HEK293 (cell line): ENCODE measurements at regions not wholly inside any gene's neighbourhood (a gene's known extent, or its start where the extent isn't known, plus 50 kb on each side); places are given as distances from the start of the nearest gene placed in this dataset.

Experiments
- CTCF ChIA-PET: fragments of 350-600 bp; formaldehyde crosslinking; extraction: SDS; loops from one replicate; lab custom pipeline; 2021; ENCODE audit warnings: antibody characterized with exemption; lab: Yijun Ruan, JAX
- POLR2A ChIA-PET: fragments of 300-600 bp; formaldehyde crosslinking; extraction: SDS; loops from one replicate; lab custom pipeline; 2020; ENCODE audit warnings: antibody characterized with exemption, inconsistent platforms; lab: Yijun Ruan, JAX
- H3K27ac ChIP-seq: fragments of 200-500 bp; sonication (Bioruptor generic); 2 replicates; pipeline ENCODE4 v1.5.1; 2014; ENCODE audit warnings: low read depth, low read length, control low read depth, inconsistent platforms; ENCODE audit errors: extremely low read depth
- H3K36me3 ChIP-seq, 2 experiments: fragments of 200-500 bp in 1 of 2; sonication (Bioruptor generic) in 1 of 2; 1 replicate in 1 of 2; 2 replicates in 1 of 2; pipeline ENCODE4 v1.5.1; 2014 to 2017; ENCODE audit warnings: inconsistent platforms in 2 of 2, low read length in 2 of 2; ENCODE audit not compliant: control insufficient read depth in 2 of 2, insufficient read depth in 1 of 2
- H3K4me1 ChIP-seq: fragments of 200-500 bp; sonication (Bioruptor generic); 2 replicates; pipeline ENCODE4 v1.5.1; 2014; ENCODE audit warnings: mild to moderate bottlenecking, low read length, inconsistent platforms; ENCODE audit not compliant: control insufficient read depth, insufficient read depth
- H3K4me3 ChIP-seq: 2 replicates; pipeline ENCODE4 v1.5.1; 2011; ENCODE audit warnings: low read depth, mild to moderate bottlenecking, control low read depth, low read length, moderate library complexity
- H3K9me3 ChIP-seq: fragments of 200-500 bp; sonication (Bioruptor generic); 2 replicates; pipeline ENCODE4 v1.5.1; 2014; ENCODE audit warnings: low read depth, low read length, inconsistent platforms; ENCODE audit not compliant: control insufficient read depth, insufficient read depth
- EGR2 ChIP-seq: fragments of 450-650 bp; formaldehyde crosslinking; IDR thresholded peaks from 2 replicates; pipeline ENCODE4 v1.5.1; 2016; ENCODE audit warnings: low read depth, missing biosample characterization, missing genetic modification characterization
- HOXD13 ChIP-seq: sonication (generic); formaldehyde crosslinking; IDR thresholded peaks from 2 replicates; pipeline ENCODE4 v1.8.0; 2022; ENCODE audit warnings: missing genetic modification reagents, borderline replicate concordance
- MEIS1 ChIP-seq: sonication (generic); formaldehyde crosslinking; IDR thresholded peaks from 2 replicates; pipeline ENCODE4 v1.8.1; 2022; ENCODE audit warnings: missing genetic modification reagents, mild to moderate bottlenecking, borderline replicate concordance
- SP2 ChIP-seq: fragments of 450-650 bp; formaldehyde crosslinking; IDR thresholded peaks from 2 replicates; pipeline ENCODE4 v1.5.1; 2016; ENCODE audit warnings: missing biosample characterization, missing genetic modification characterization
- SP3 ChIP-seq: fragments of 450-650 bp; formaldehyde crosslinking; IDR thresholded peaks from 2 replicates; pipeline ENCODE4 v1.5.1; 2016; ENCODE audit warnings: missing biosample characterization, missing genetic modification characterization
- YY2 ChIP-seq: fragments of 450-650 bp; formaldehyde crosslinking; IDR thresholded peaks from 2 replicates; pipeline ENCODE4 v1.5.1; 2016; ENCODE audit warnings: missing biosample characterization, missing genetic modification characterization
- ZBTB8A ChIP-seq: fragments of 450-650 bp; formaldehyde crosslinking; IDR thresholded peaks from 2 replicates; pipeline ENCODE4 v1.5.1; 2016; ENCODE audit warnings: missing biosample characterization, missing genetic modification characterization
- ZNF132 ChIP-seq: fragments of 450-650 bp; formaldehyde crosslinking; IDR thresholded peaks from 2 replicates; pipeline ENCODE4 v1.5.1; 2017; ENCODE audit warnings: missing biosample characterization, missing genetic modification characterization, borderline replicate concordance
- ZNF146 ChIP-seq: fragments of 450-650 bp; formaldehyde crosslinking; IDR thresholded peaks from 2 replicates; pipeline ENCODE4 v1.5.1; 2016; ENCODE audit warnings: missing biosample characterization, missing genetic modification characterization
- ZNF157 ChIP-seq: fragments of 450-650 bp; formaldehyde crosslinking; IDR thresholded peaks from 2 replicates; pipeline ENCODE4 v1.5.1; 2016; ENCODE audit warnings: missing biosample characterization, missing genetic modification characterization
- ZNF292 ChIP-seq: fragments of 450-650 bp; formaldehyde crosslinking; IDR thresholded peaks from 2 replicates; pipeline ENCODE4 v1.5.1; 2016; ENCODE audit warnings: low read depth, missing biosample characterization, missing genetic modification characterization, borderline replicate concordance
- ZNF341 ChIP-seq: fragments of 450-650 bp; formaldehyde crosslinking; IDR thresholded peaks from 2 replicates; pipeline ENCODE4; 2016; ENCODE audit warnings: low read depth, missing biosample characterization, missing genetic modification characterization
- ZNF48 ChIP-seq: fragments of 450-650 bp; formaldehyde crosslinking; IDR thresholded peaks from 2 replicates; pipeline ENCODE4 v1.5.1; 2016; ENCODE audit warnings: missing biosample characterization, missing genetic modification characterization
- ZNF621 ChIP-seq: fragments of 450-650 bp; formaldehyde crosslinking; IDR thresholded peaks from 2 replicates; pipeline ENCODE4 v1.5.1; 2017; ENCODE audit warnings: missing biosample characterization, missing genetic modification characterization
- ZNF629 ChIP-seq: fragments of 450-650 bp; formaldehyde crosslinking; IDR thresholded peaks from 2 replicates; pipeline ENCODE4 v1.5.1; 2017; ENCODE audit warnings: missing biosample characterization, missing genetic modification characterization
- ZNF837 ChIP-seq: fragments of 450-650 bp; formaldehyde crosslinking; IDR thresholded peaks from 2 replicates; pipeline ENCODE4 v1.5.1; 2016; ENCODE audit warnings: missing biosample characterization, missing genetic modification characterization
- TF ChIP-seq, protein P1 (sequence below): fragments of 450-650 bp; formaldehyde crosslinking; IDR thresholded peaks from 2 replicates; pipeline ENCODE4 v1.5.1; 2016; ENCODE audit warnings: missing biosample characterization, missing genetic modification characterization
- TF ChIP-seq, protein P2 (sequence below): fragments of 450-650 bp; formaldehyde crosslinking; IDR thresholded peaks from 2 replicates; pipeline ENCODE4; 2016; ENCODE audit warnings: missing biosample characterization, missing genetic modification characterization
- TF ChIP-seq, protein P3 (sequence below): fragments of 450-650 bp; formaldehyde crosslinking; IDR thresholded peaks from 2 replicates; pipeline ENCODE4 v1.5.1; 2016; ENCODE audit warnings: missing biosample characterization, missing genetic modification characterization
- TF ChIP-seq, protein P4 (sequence below): fragments of 450-650 bp; formaldehyde crosslinking; IDR thresholded peaks from 2 replicates; pipeline ENCODE4 v1.5.1; 2017; ENCODE audit warnings: missing biosample characterization, missing genetic modification characterization
- TF ChIP-seq, protein P5 (sequence below): fragments of 450-650 bp; formaldehyde crosslinking; IDR thresholded peaks from 2 replicates; pipeline ENCODE4 v1.5.1; 2017; ENCODE audit warnings: missing biosample characterization, missing genetic modification characterization
- TF ChIP-seq, protein P6 (sequence below): fragments of 450-650 bp; formaldehyde crosslinking; IDR thresholded peaks from 2 replicates; pipeline ENCODE4 v1.5.1; 2016; ENCODE audit warnings: missing biosample characterization, missing genetic modification characterization, borderline replicate concordance

DNA sequence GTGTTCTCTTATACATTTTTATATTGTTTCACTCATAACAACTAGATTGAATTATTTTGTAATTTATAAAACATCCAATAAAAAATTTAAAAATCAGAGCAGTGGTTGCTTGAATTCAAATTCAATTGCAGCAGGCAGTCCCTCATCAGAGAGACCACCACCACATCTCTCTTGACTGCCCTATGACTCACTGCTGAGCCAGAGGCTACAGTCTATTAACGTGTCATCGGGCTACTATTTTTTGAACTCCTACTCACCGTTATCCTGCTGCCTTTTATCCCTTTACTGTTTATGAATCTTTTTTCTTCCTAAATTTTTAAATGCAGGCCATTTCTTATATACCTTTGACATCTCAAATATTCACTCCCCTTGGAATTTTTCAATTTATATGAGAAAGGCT is 144.7 kb downstream of the BARHL2 start:
- H3K4me3 ChIP-seq, result no peak overlapping the region
- CTCF ChIA-PET, result interaction anchor here (0.7 kb wide), 1 partner anchor 8 kb away, joined by 4 read pairs; no protein-coding TSS in a partner anchor
- POLR2A ChIA-PET, result no interaction called here
- no peaks in the 10 kb centered on the region for H3K4me1 ChIP-seq
- H3K27ac ChIP-seq, result no peak overlapping the region
- no peaks in the 10 kb centered on the region for H3K9me3 ChIP-seq
- H3K36me3 ChIP-seq, result no peaks in the 10 kb centered on the region
- TF ChIP-seq MEIS1 (CRISPR knock-in tag) (no peak), HOXD13 (CRISPR knock-in tag) (no peak), ZNF132 (tag by site-specific recombination) (no peak), ZNF157 (no peak), EGR2 (tag by site-specific recombination) (no peak), ZNF146 (no peak), ZNF341 (tag by site-specific recombination) (no peak), ZBTB8A (tag by site-specific recombination) (no peak), ZNF48 (tag by site-specific recombination) (no peak), SP3 (tag by site-specific recombination) (no peak)
- TF ChIP-seq, protein P1, sequence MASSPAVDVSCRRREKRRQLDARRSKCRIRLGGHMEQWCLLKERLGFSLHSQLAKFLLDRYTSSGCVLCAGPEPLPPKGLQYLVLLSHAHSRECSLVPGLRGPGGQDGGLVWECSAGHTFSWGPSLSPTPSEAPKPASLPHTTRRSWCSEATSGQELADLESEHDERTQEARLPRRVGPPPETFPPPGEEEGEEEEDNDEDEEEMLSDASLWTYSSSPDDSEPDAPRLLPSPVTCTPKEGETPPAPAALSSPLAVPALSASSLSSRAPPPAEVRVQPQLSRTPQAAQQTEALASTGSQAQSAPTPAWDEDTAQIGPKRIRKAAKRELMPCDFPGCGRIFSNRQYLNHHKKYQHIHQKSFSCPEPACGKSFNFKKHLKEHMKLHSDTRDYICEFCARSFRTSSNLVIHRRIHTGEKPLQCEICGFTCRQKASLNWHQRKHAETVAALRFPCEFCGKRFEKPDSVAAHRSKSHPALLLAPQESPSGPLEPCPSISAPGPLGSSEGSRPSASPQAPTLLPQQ (tag by site-specific recombination), result no peak
- TF ChIP-seq, protein P2, sequence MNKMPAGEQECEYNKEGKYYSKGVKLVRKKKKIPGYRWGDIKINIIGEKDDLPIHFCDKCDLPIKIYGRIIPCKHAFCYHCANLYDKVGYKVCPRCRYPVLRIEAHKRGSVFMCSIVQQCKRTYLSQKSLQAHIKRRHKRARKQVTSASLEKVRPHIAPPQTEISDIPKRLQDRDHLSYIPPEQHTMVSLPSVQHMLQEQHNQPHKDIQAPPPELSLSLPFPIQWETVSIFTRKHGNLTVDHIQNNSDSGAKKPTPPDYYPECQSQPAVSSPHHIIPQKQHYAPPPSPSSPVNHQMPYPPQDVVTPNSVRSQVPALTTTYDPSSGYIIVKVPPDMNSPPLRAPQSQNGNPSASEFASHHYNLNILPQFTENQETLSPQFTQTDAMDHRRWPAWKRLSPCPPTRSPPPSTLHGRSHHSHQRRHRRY, result no peak
- TF ChIP-seq, protein P3, sequence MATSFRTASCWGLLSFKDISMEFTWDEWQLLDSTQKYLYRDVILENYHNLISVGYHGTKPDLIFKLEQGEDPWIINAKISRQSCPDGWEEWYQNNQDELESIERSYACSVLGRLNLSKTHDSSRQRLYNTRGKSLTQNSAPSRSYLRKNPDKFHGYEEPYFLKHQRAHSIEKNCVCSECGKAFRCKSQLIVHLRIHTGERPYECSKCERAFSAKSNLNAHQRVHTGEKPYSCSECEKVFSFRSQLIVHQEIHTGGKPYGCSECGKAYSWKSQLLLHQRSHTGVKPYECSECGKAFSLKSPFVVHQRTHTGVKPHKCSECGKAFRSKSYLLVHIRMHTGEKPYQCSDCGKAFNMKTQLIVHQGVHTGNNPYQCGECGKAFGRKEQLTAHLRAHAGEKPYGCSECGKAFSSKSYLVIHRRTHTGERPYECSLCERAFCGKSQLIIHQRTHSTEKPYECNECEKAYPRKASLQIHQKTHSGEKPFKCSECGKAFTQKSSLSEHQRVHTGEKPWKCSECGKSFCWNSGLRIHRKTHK (tag by site-specific recombination), result no peak
- TF ChIP-seq, protein P4, sequence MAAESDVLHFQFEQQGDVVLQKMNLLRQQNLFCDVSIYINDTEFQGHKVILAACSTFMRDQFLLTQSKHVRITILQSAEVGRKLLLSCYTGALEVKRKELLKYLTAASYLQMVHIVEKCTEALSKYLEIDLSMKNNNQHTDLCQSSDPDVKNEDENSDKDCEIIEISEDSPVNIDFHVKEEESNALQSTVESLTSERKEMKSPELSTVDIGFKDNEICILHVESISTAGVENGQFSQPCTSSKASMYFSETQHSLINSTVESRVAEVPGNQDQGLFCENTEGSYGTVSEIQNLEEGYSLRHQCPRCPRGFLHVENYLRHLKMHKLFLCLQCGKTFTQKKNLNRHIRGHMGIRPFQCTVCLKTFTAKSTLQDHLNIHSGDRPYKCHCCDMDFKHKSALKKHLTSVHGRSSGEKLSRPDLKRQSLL, result no peak

DNA sequence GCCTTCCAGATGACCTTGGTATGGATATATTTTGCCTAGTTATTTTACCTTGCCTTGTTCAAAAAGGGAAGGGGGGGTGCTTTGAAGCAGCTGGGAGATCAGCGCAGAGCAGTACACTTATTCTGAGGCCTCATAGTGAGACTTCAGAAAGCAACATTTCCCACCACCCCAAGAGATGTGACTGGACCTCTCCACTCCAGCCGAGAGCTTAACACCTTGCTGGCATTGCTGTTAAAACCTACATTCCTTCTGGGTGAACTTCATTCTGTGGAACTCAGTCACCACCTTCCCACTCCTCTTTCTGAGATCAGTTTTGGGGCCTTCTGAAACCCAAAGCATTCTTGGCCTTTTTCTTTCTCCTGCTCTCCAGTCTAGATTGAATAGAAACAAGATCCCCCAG is 148.7 kb downstream of the BARHL2 start:
- CTCF ChIA-PET, result interaction anchor here (0.7 kb wide), 1 partner anchor 10 kb away, joined by 4 read pairs; no protein-coding TSS in a partner anchor

DNA sequence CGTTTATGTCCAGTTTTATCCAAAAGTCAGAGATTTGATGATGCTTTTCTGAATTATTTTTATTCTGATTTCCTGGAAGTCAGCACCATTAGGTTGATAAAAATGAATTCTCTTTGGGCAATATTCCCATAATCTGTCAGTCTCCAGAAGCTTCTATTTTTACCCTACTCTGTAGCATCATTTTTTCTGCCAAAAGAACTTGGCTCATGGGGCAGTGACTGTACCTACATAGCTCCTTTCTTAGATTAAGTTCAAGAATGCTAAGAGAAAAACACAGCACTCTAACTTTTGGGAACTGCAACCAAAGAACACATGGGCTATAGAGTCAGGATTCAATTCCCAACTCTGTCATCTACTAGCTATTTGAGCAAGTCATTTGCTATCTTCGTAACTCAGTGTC is 152.9 kb downstream of the BARHL2 start:
- ChIA-PET CTCF (interaction anchor here (0.6 to 1.2 kb wide), 2 partner anchors 9 to 15 kb away, joined by 3 to 4 read pairs; no protein-coding TSS in a partner anchor), POLR2A (no interaction called here)
- H3K4me1 ChIP-seq, result no peaks in the 10 kb centered on the region
- no peaks in the 10 kb centered on the region for H3K36me3 ChIP-seq
- no peak overlapping the region for H3K4me3 ChIP-seq
- no peak overlapping the region for H3K27ac ChIP-seq
- TF ChIP-seq SP2 (tag by site-specific recombination), result no peak
- no peak for TF ChIP-seq ZNF48 (tag by site-specific recombination)
- TF ChIP-seq, protein P5, sequence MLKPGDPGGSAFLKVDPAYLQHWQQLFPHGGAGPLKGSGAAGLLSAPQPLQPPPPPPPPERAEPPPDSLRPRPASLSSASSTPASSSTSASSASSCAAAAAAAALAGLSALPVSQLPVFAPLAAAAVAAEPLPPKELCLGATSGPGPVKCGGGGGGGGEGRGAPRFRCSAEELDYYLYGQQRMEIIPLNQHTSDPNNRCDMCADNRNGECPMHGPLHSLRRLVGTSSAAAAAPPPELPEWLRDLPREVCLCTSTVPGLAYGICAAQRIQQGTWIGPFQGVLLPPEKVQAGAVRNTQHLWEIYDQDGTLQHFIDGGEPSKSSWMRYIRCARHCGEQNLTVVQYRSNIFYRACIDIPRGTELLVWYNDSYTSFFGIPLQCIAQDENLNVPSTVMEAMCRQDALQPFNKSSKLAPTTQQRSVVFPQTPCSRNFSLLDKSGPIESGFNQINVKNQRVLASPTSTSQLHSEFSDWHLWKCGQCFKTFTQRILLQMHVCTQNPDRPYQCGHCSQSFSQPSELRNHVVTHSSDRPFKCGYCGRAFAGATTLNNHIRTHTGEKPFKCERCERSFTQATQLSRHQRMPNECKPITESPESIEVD, result no peak
- TF ChIP-seq, protein P6, sequence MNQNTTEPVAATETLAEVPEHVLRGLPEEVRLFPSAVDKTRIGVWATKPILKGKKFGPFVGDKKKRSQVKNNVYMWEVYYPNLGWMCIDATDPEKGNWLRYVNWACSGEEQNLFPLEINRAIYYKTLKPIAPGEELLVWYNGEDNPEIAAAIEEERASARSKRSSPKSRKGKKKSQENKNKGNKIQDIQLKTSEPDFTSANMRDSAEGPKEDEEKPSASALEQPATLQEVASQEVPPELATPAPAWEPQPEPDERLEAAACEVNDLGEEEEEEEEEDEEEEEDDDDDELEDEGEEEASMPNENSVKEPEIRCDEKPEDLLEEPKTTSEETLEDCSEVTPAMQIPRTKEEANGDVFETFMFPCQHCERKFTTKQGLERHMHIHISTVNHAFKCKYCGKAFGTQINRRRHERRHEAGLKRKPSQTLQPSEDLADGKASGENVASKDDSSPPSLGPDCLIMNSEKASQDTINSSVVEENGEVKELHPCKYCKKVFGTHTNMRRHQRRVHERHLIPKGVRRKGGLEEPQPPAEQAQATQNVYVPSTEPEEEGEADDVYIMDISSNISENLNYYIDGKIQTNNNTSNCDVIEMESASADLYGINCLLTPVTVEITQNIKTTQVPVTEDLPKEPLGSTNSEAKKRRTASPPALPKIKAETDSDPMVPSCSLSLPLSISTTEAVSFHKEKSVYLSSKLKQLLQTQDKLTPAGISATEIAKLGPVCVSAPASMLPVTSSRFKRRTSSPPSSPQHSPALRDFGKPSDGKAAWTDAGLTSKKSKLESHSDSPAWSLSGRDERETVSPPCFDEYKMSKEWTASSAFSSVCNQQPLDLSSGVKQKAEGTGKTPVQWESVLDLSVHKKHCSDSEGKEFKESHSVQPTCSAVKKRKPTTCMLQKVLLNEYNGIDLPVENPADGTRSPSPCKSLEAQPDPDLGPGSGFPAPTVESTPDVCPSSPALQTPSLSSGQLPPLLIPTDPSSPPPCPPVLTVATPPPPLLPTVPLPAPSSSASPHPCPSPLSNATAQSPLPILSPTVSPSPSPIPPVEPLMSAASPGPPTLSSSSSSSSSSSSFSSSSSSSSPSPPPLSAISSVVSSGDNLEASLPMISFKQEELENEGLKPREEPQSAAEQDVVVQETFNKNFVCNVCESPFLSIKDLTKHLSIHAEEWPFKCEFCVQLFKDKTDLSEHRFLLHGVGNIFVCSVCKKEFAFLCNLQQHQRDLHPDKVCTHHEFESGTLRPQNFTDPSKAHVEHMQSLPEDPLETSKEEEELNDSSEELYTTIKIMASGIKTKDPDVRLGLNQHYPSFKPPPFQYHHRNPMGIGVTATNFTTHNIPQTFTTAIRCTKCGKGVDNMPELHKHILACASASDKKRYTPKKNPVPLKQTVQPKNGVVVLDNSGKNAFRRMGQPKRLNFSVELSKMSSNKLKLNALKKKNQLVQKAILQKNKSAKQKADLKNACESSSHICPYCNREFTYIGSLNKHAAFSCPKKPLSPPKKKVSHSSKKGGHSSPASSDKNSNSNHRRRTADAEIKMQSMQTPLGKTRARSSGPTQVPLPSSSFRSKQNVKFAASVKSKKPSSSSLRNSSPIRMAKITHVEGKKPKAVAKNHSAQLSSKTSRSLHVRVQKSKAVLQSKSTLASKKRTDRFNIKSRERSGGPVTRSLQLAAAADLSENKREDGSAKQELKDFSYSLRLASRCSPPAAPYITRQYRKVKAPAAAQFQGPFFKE, result no peak
- no peak for TF ChIP-seq YY2
- H3K9me3 ChIP-seq, result no peaks in the 10 kb centered on the region

More for the DNA sequence above, 148.7 kb downstream of the BARHL2 start:
- H3K9me3 ChIP-seq, result no peaks in the 10 kb centered on the region
- no peaks in the 10 kb centered on the region for H3K4me1 ChIP-seq
- no peak for TF ChIP-seq ZNF621 (tag by site-specific recombination)
- no peak for TF ChIP-seq ZNF837 (tag by site-specific recombination)
- TF ChIP-seq ZNF629 (tag by site-specific recombination), result no peak
- no peak for TF ChIP-seq ZNF292 (tag by site-specific recombination)
- POLR2A ChIA-PET, result no interaction called here
- no peaks in the 10 kb centered on the region for H3K36me3 ChIP-seq
- H3K4me3 ChIP-seq, result no peak overlapping the region
- H3K27ac ChIP-seq, result no peak overlapping the region
